ENCODE measurements at regions not wholly inside any gene's neighbourhood (a gene's known extent, or its start where the extent isn't known, plus 50 kb on each side); places are given as distances from the start of the nearest gene placed in this dataset.

DNA sequence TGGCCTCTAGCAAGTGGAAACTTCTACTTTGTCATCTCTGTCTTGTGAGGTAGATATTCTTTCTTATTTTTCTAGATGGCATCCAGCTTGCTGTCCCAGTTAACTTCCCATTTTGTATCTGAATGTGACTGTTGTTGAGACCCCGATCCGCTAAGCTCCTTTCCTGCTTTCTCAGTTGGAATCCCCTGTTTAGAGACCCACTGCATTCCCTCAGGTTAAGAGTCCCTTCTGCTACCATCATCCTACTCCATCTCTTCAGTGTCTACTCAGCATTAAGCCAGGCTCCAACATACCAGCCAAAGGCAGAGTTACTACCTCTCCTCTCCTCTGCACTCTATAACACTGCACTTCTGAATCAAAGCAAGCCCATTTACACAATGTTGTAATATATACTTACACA is 1300.4 kb upstream of the CHAC2 start (continued):
- TF ChIP-seq, protein P1, sequence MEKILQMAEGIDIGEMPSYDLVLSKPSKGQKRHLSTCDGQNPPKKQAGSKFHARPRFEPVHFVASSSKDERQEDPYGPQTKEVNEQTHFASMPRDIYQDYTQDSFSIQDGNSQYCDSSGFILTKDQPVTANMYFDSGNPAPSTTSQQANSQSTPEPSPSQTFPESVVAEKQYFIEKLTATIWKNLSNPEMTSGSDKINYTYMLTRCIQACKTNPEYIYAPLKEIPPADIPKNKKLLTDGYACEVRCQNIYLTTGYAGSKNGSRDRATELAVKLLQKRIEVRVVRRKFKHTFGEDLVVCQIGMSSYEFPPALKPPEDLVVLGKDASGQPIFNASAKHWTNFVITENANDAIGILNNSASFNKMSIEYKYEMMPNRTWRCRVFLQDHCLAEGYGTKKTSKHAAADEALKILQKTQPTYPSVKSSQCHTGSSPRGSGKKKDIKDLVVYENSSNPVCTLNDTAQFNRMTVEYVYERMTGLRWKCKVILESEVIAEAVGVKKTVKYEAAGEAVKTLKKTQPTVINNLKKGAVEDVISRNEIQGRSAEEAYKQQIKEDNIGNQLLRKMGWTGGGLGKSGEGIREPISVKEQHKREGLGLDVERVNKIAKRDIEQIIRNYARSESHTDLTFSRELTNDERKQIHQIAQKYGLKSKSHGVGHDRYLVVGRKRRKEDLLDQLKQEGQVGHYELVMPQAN (conservative IDR thresholded peaks at IDR 0.05) = no peak

DNA sequence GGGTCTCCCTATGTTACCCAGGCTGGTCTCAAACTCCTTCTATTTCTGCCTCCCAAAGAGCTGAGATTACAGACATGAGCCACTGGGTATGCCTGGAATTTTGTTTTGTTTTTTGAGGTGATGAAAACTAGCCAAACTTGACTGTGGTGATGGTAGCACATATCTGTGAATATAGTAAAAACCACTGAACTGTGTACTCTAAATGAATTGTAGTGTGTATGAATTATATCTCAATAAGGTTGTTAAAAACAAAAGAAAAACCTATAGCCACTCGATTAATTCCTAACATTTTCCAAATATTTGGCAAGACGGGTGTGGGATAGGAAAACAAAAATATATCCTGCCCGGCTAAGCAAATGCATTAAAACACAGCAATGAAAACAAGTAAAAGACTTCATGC is 1302.3 kb upstream of the CHAC2 start:
- intact Hi-C loops (cut with micrococcal nuclease; ENCODE audit: unreplicated experiment) (no loop called here), in situ Hi-C loops (cut with MboI) (no loop called here)
- Histone ChIP-seq H2AFZ (ENCODE audit: control insufficient read depth, low read depth, low read length) (no peak overlapping the region), H3K36me3 (ENCODE audit: control insufficient read depth in 2 of 2, insufficient read depth in 2 of 2, low read length in 1 of 2) (no peaks in the 10 kb centered on the region), H3K4me3 (no peak overlapping the region), H3K27me3 (replicated peaks in 1 of 2; ENCODE audit: control insufficient read depth in 2 of 2, insufficient read depth in 2 of 2, low read length in 1 of 2) (no peaks in the 10 kb centered on the region), H3K4me1 (ENCODE audit: control insufficient read depth, insufficient read depth, low read length) (no peaks in the 10 kb centered on the region), H3K27ac (ENCODE audit: control insufficient read depth, insufficient read depth) (no peak overlapping the region), H3K9ac (ENCODE audit: control insufficient read depth, insufficient read depth, low read length) (no peak overlapping the region), H3K4me2 (ENCODE audit: control insufficient read depth, insufficient read depth) (no peak overlapping the region), H4K20me1 (ENCODE audit: control insufficient read depth, insufficient read depth) (no peaks in the 10 kb centered on the region), H3K79me2 (ENCODE audit: control insufficient read depth, insufficient read depth, low read length) (no peaks in the 10 kb centered on the region), H3K9me3 (replicated peaks; ENCODE audit: control insufficient read depth, insufficient read depth, low read length) (no peaks in the 10 kb centered on the region)
- ChIA-PET POLR2A (no interaction called here), SMC1A (ENCODE audit: uncharacterized antibody, unreplicated experiment) (no interaction called here), RAD21 (ENCODE audit: unreplicated experiment) (interaction anchor here (0.5 kb wide), 1 partner anchor 1633 kb away, joined by 3 read pairs; no protein-coding TSS in a partner anchor), CTCF (no interaction called here)
- 17% methylated on average over 3 of the region's 3 CpGs for WGBS (ENCODE audit: insufficient coverage, insufficient replicate concordance, low lambda C conversion rate, missing lambda C conversion rate)
- TF ChIP-seq KDM1A (IDR thresholded peaks at IDR 0.05; ENCODE audit: borderline replicate concordance) = no peak
- TF ChIP-seq BCL11A (IDR thresholded peaks at IDR 0.05; ENCODE audit: low read depth, low read length) = no peak
- no peak for TF ChIP-seq POU2F2 (IDR thresholded peaks at IDR 0.05; ENCODE audit: borderline replicate concordance, low read depth, low read length)
- no peak for TF ChIP-seq RBBP5 (conservative IDR thresholded peaks at IDR 0.05)
- no peak for TF ChIP-seq LARP7 (IDR thresholded peaks at IDR 0.05)
- TF ChIP-seq ZZZ3 (IDR thresholded peaks at IDR 0.05; ENCODE audit: control insufficient read depth, insufficient read length, low read depth) = no peak
- TF ChIP-seq RAD51 (IDR thresholded peaks at IDR 0.05) = no peak
- no peak for TF ChIP-seq HDGF (IDR thresholded peaks at IDR 0.05)
- TF ChIP-seq RB1 (IDR thresholded peaks at IDR 0.05; ENCODE audit: borderline replicate concordance) = no peak
- TF ChIP-seq MYC (IDR thresholded peaks at IDR 0.05; ENCODE audit: insufficient read depth, insufficient read length, insufficient replicate concordance, low read length, severe bottlenecking) = no peak
- TF ChIP-seq, protein P2, sequence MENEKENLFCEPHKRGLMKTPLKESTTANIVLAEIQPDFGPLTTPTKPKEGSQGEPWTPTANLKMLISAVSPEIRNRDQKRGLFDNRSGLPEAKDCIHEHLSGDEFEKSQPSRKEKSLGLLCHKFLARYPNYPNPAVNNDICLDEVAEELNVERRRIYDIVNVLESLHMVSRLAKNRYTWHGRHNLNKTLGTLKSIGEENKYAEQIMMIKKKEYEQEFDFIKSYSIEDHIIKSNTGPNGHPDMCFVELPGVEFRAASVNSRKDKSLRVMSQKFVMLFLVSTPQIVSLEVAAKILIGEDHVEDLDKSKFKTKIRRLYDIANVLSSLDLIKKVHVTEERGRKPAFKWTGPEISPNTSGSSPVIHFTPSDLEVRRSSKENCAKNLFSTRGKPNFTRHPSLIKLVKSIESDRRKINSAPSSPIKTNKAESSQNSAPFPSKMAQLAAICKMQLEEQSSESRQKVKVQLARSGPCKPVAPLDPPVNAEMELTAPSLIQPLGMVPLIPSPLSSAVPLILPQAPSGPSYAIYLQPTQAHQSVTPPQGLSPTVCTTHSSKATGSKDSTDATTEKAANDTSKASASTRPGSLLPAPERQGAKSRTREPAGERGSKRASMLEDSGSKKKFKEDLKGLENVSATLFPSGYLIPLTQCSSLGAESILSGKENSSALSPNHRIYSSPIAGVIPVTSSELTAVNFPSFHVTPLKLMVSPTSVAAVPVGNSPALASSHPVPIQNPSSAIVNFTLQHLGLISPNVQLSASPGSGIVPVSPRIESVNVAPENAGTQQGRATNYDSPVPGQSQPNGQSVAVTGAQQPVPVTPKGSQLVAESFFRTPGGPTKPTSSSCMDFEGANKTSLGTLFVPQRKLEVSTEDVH (IDR thresholded peaks at IDR 0.05; ENCODE audit: low read depth, partially characterized antibody) = no peak
- no peak for ATAC-seq
- FAIRE-seq = no peak
- DNase-seq (ENCODE audit: low read depth, low spot score) = no peak
- BruUV-seq (replicated peaks) = no TSS peak
